H9 (cell line): ENCODE measurements at regions not wholly inside any gene's neighbourhood (a gene's known extent, or its start where the extent isn't known, plus 50 kb on each side); places are given as distances from the start of the nearest gene placed in this dataset.

Source experiments
- DNase-seq: peaks from one replicate; pipeline ENCODE4 v3.0.0-alpha.2; 2017
- H2AFZ ChIP-seq: one replicate; pipeline ENCODE4 v1.6.1; 2013; ENCODE audit warnings: mild to moderate bottlenecking, low read length, control low read depth, moderate library complexity
- H2AK5ac ChIP-seq: 2 replicates; pipeline ENCODE4 v1.6.1; 2013; ENCODE audit warnings: low read length, control low read depth, mixed read lengths; ENCODE audit not compliant: insufficient read length
- H2BK120ac ChIP-seq: one replicate; pipeline ENCODE4 v1.6.1; 2013; ENCODE audit warnings: low read depth, mild to moderate bottlenecking, low read length, control low read depth, inconsistent platforms; ENCODE audit not compliant: poor library complexity, severe bottlenecking
- H2BK12ac ChIP-seq: 2 replicates; pipeline ENCODE4 v1.6.1; 2013; ENCODE audit warnings: low read length, control low read depth, mixed read lengths, low read depth; ENCODE audit not compliant: insufficient read length
- H2BK15ac ChIP-seq: 2 replicates; pipeline ENCODE4 v1.6.1; 2013; ENCODE audit warnings: low read depth, low read length, control low read depth
- H2BK20ac ChIP-seq: one replicate; pipeline ENCODE4 v1.6.1; 2013; ENCODE audit warnings: low read depth, mild to moderate bottlenecking, low read length, control low read depth, inconsistent platforms; ENCODE audit not compliant: poor library complexity, severe bottlenecking
- H2BK5ac ChIP-seq: 2 replicates; pipeline ENCODE4 v1.6.1; 2013; ENCODE audit warnings: low read length, control low read depth, mixed read lengths; ENCODE audit not compliant: insufficient read length
- H3K14ac ChIP-seq: 2 replicates; pipeline ENCODE4 v1.6.1; 2013; ENCODE audit warnings: low read length, control low read depth; ENCODE audit not compliant: insufficient read depth
- H3K18ac ChIP-seq: 2 replicates; pipeline ENCODE4 v1.6.1; 2013; ENCODE audit warnings: low read depth, mild to moderate bottlenecking, mixed read lengths, low read length, control low read depth; ENCODE audit not compliant: insufficient read length
- H3K23ac ChIP-seq: 2 replicates; pipeline ENCODE4 v1.6.1; 2013; ENCODE audit warnings: low read length, control low read depth, mixed read lengths, low read depth; ENCODE audit not compliant: insufficient read length
- H3K23me2 ChIP-seq: 2 replicates; pipeline ENCODE4 v1.6.1; 2013; ENCODE audit warnings: low read depth, mild to moderate bottlenecking, mixed read lengths, low read length, control low read depth; ENCODE audit not compliant: insufficient read length, poor library complexity, severe bottlenecking
- H3K27ac ChIP-seq: 2 replicates; pipeline ENCODE4 v1.5.1; 2013; ENCODE audit warnings: low read length, control low read depth, mixed read lengths, low read depth; ENCODE audit not compliant: insufficient read length
- H3K27me3 ChIP-seq: 2 replicates; pipeline ENCODE4 v1.6.1; 2013; ENCODE audit warnings: low read length, control low read depth, inconsistent platforms; ENCODE audit not compliant: insufficient read depth
- H3K4ac ChIP-seq: 2 replicates; pipeline ENCODE4 v1.6.1; 2013; ENCODE audit warnings: low read depth, mild to moderate bottlenecking, control low read depth, inconsistent platforms, low read length, moderate library complexity
- H3K4me1 ChIP-seq: 2 replicates; pipeline ENCODE4 v1.6.1; 2013; ENCODE audit warnings: low read length, control low read depth, inconsistent platforms; ENCODE audit not compliant: insufficient read depth
- H3K4me2 ChIP-seq: 2 replicates; pipeline ENCODE4 v1.6.1; 2013; ENCODE audit warnings: low read length, control low read depth, mixed read lengths; ENCODE audit not compliant: insufficient read length, insufficient read depth
- H3K56ac ChIP-seq: 2 replicates; pipeline ENCODE4 v1.6.1; 2013; ENCODE audit warnings: low read depth, mild to moderate bottlenecking, mixed read lengths, low read length, control low read depth; ENCODE audit not compliant: insufficient read length
- H3K79me1 ChIP-seq: 2 replicates; pipeline ENCODE4 v1.6.1; 2013; ENCODE audit warnings: low read depth, mild to moderate bottlenecking, moderate library complexity, low read length, control low read depth, inconsistent platforms; ENCODE audit not compliant: insufficient read depth, poor library complexity, severe bottlenecking
- H3K79me2 ChIP-seq: 2 replicates; pipeline ENCODE4 v1.6.1; 2013; ENCODE audit warnings: low read length, control low read depth, inconsistent platforms; ENCODE audit not compliant: insufficient read depth
- H3K9ac ChIP-seq: 2 replicates; pipeline ENCODE4 v1.6.1; 2013; ENCODE audit warnings: low read length, control low read depth, mixed read lengths; ENCODE audit not compliant: insufficient read length; ENCODE audit errors: extremely low read depth
- H3K9me3 ChIP-seq: one replicate; pipeline ENCODE4 v1.6.1; 2013; ENCODE audit warnings: low read depth, low read length, inconsistent platforms; ENCODE audit not compliant: control insufficient read depth
- H3T11ph ChIP-seq: one replicate; pipeline ENCODE4 v1.6.1; 2013; ENCODE audit warnings: mild to moderate bottlenecking, low read length, control low read depth, inconsistent platforms
- H4K20me1 ChIP-seq: one replicate; pipeline ENCODE4 v1.6.1; 2013; ENCODE audit not compliant: control insufficient read depth, insufficient read length, insufficient read depth
- H4K5ac ChIP-seq: 2 replicates; pipeline ENCODE4 v1.6.1; 2013; ENCODE audit warnings: low read depth, mild to moderate bottlenecking, mixed read lengths, low read length, control low read depth; ENCODE audit not compliant: insufficient read length
- H4K8ac ChIP-seq: replicated peaks from 2 replicates; pipeline ENCODE4 v1.6.1; 2013; ENCODE audit warnings: low read length, control low read depth, mixed read lengths, low read depth; ENCODE audit not compliant: insufficient read length
- H4K91ac ChIP-seq: 2 replicates; pipeline ENCODE4 v1.6.1; 2013; ENCODE audit warnings: low read depth, mild to moderate bottlenecking, moderate library complexity, mixed read lengths, low read length, control low read depth; ENCODE audit not compliant: insufficient read length
- H3K27ac Mint-ChIP-seq, 3 experiments: 2 replicates in 2 of 3; 3 replicates in 1 of 3; pipeline ENCODE4 v1.8.0; 2020 to 2021; ENCODE audit warnings: mixed read lengths in 3 of 3, mild to moderate bottlenecking in 1 of 3, moderate library complexity in 1 of 3
- H3K27me3 Mint-ChIP-seq: 2 replicates; pipeline ENCODE4 v1.8.0; 2021; ENCODE audit warnings: low read depth, mild to moderate bottlenecking, moderate library complexity, mixed read lengths
- H3K36me3 Mint-ChIP-seq, 3 experiments: 2 replicates in 2 of 3; 3 replicates in 1 of 3; pipeline ENCODE4 v1.8.0; 2020 to 2021; ENCODE audit warnings: low read depth in 3 of 3, mixed read lengths in 3 of 3; ENCODE audit not compliant: insufficient read depth in 1 of 3
- H3K4me1 Mint-ChIP-seq, 2 experiments: 2 replicates each; pipeline ENCODE4 v1.8.0; 2020; ENCODE audit warnings: mixed read lengths in 2 of 2
- H3K4me3 Mint-ChIP-seq, 2 experiments: 2 replicates in 1 of 2; 3 replicates in 1 of 2; pipeline ENCODE4 v1.8.0; 2020 to 2021; ENCODE audit warnings: mild to moderate bottlenecking in 2 of 2, mixed read lengths in 2 of 2, moderate library complexity in 1 of 2
- H3K9me3 Mint-ChIP-seq, 2 experiments: 2 replicates in 1 of 2; 3 replicates in 1 of 2; pipeline ENCODE4 v1.8.0; 2020; ENCODE audit warnings: mild to moderate bottlenecking in 2 of 2, mixed read lengths in 2 of 2, moderate library complexity in 1 of 2
- WGBS: extraction: QIAGEN DNeasy Blood & Tissue Kit; methylation state at CpG from one replicate; pipeline ENCODE4 v1.1.7; 2013; ENCODE audit warnings: missing lambda C conversion rate, low lambda C conversion rate, mixed read lengths; ENCODE audit not compliant: insufficient read length; ENCODE audit errors: extremely low coverage; 5-methylcytosine and 5-hydroxymethylcytosine counted together
- TF ChIP-seq, protein P1 (sequence below): fragments of 200-600 bp; sonication (generic); conservative IDR thresholded peaks from 3 replicates; pipeline ENCODE4 v1.8.0; 2021; ENCODE audit warnings: antibody characterized with exemption, mild to moderate bottlenecking

DNA sequence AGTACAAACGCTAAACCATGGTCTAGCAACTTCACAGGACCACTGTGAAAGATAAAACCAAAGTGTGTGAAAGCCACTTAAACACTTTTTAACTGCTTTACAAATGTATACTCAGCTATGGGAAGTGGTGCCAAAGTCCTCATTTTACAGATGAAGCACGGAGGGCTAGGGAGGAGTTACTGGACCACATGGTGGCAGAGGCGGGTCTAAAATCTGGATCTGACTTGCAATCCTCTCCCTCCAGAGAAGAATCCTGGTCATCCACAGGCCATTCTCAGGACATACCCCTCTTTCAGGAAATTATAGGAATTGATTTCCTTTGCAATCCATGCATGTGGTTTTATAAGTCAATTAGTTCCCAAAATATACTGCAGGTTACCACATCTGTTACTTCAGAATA, 84.6 kb upstream of the GYPC start:
- H4K20me1 ChIP-seq: no peaks in the 10 kb centered on the region
- H3K79me1 ChIP-seq: no peaks in the 10 kb centered on the region
- H3K27me3 Mint-ChIP-seq: no peaks in the 10 kb centered on the region; the same call in 1 of the 2 replicates
- no peak overlapping the region for H2BK20ac ChIP-seq
- no peaks in the 10 kb centered on the region for H3K27me3 ChIP-seq
- DNase-seq: no peak
- no peak overlapping the region for H2BK12ac ChIP-seq
- no peak overlapping the region for H3K4ac ChIP-seq
- WGBS: no CpG with 5 or more reads among the region's 3 CpGs
- H2AK5ac ChIP-seq: no peak overlapping the region
- H3K18ac ChIP-seq: no peak overlapping the region
- no peak overlapping the region for H3K4me3 Mint-ChIP-seq
- no peak overlapping the region for H3K4me2 ChIP-seq
- H3K27ac Mint-ChIP-seq: no peak overlapping the region
- no peak overlapping the region for H3K27ac ChIP-seq
- TF ChIP-seq, protein P1, sequence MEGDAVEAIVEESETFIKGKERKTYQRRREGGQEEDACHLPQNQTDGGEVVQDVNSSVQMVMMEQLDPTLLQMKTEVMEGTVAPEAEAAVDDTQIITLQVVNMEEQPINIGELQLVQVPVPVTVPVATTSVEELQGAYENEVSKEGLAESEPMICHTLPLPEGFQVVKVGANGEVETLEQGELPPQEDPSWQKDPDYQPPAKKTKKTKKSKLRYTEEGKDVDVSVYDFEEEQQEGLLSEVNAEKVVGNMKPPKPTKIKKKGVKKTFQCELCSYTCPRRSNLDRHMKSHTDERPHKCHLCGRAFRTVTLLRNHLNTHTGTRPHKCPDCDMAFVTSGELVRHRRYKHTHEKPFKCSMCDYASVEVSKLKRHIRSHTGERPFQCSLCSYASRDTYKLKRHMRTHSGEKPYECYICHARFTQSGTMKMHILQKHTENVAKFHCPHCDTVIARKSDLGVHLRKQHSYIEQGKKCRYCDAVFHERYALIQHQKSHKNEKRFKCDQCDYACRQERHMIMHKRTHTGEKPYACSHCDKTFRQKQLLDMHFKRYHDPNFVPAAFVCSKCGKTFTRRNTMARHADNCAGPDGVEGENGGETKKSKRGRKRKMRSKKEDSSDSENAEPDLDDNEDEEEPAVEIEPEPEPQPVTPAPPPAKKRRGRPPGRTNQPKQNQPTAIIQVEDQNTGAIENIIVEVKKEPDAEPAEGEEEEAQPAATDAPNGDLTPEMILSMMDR: no peak
- H2BK5ac ChIP-seq: no peak overlapping the region
- no peaks in the 10 kb centered on the region for H3K79me2 ChIP-seq
- H3K23ac ChIP-seq: no peak overlapping the region
- no peak overlapping the region for H4K5ac ChIP-seq
- H2BK15ac ChIP-seq: no peak overlapping the region
- H3K9me3 Mint-ChIP-seq: no peaks in the 10 kb centered on the region
- no peak overlapping the region for H4K91ac ChIP-seq
- H3K23me2 ChIP-seq: no peaks in the 10 kb centered on the region
- no peak overlapping the region for H2BK120ac ChIP-seq
- no peak overlapping the region for H4K8ac ChIP-seq
- H2AFZ ChIP-seq: no peak overlapping the region
- no peaks in the 10 kb centered on the region for H3K4me1 Mint-ChIP-seq
- no peaks in the 10 kb centered on the region for H3K36me3 Mint-ChIP-seq
- no peak overlapping the region for H3T11ph ChIP-seq
- no peaks in the 10 kb centered on the region for H3K9me3 ChIP-seq
- H3K4me1 ChIP-seq: no peaks in the 10 kb centered on the region
- H3K9ac ChIP-seq: no peak overlapping the region
- H3K14ac ChIP-seq: no peak overlapping the region
- no peak overlapping the region for H3K56ac ChIP-seq
